NCI-H748 (cell line): ENCODE measurements at regions not wholly inside any gene's neighbourhood (a gene's known extent, or its start where the extent isn't known, plus 50 kb on each side); places are given as distances from the start of the nearest gene placed in this dataset.

Experiments used
- DNase-seq: peaks from one replicate; lab custom pipeline; 2025; ENCODE audit not compliant: unreplicated experiment; lab: John Stamatoyannopoulos, UW

- DNase-seq = no peak
These were observed 1404.9 kb upstream of the SLC39A10 start for GRCh38 chr2:194252127-194252526.

DNA sequence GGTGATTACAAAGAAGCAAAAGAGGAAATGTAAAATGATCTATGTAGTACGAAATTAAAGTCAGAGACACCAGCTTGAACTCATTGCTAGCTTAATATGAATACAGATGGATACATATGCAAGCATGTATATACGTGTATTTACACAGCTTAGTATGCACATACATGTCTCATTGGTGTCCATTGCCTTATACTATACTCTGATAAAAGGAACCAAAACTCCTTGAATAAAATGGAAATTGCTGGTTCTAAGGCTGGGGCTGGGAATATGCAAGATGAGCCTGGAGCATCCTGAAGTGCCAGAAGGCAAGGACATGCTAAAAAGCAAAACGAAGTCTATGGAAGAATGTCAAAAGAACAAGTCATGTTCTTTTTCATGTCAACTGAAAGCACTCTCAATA, 1424.4 kb upstream of the SLC39A10 start:
- no peak for DNase-seq

DNA sequence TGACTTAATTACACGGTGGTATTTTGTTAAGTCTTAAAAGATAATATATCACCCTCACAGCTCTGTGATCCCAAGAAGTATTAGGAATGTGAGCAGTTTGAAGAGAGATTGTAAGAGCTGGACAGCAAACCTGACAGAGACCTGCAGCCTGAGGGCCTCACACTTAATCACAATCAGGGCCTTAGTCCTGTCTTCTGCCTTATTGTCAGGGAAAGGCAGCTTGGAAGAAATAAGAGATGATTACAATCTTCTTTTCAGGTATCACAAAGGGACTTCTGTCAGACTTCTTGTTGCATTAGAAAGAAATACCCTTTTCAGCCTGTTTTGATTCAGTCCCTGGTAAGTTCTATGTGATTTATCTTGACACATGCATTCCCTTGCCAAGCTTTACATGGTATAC, 1433.8 kb upstream of the SLC39A10 start:
- no peak for DNase-seq

GRCh38 chr2:194214192-194214591, 1442.8 kb upstream of the SLC39A10 start:
- no peak for DNase-seq

DNA sequence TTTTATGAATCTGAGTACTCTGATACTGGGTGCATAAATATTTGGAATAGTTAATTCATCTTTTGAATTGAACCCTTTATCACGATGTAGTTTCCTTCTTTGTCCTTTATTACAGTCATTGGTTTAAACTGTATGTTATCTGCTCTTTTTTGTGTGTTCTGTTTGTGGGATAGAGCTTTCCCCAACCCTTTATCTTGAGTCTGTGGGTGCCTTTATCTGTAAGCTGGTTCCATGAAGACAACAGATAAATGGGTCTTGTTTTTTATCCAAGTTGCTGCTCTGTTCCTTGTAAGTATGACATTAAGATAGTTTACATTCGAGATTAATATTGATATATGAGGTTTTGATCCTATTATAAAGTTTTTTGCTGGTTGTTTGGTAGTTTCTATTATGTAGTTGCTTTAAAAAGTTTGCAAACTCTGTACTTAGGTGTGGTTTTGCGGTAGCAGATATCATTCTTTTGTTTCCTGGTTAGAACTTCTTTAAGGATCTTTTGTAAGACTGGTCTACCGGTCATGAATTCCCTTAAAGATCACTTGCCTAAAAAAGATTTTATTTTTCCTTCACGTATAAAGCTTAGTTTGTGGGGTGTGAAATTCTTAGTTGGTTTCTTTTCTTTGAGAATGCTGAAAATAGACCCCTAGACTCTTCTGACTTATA, 1451.3 kb upstream of the SLC39A10 start:
- DNase-seq = no peak

- DNase-seq = no peak
These were observed 1453.1 kb upstream of the SLC39A10 start for GRCh38 chr2:194203898-194204297.

- DNase-seq = no peak
These were observed 1474.1 kb upstream of the SLC39A10 start for GRCh38 chr2:194182888-194183287.

- no peak for DNase-seq
These were observed 1480.9 kb upstream of the SLC39A10 start for GRCh38 chr2:194176134-194176533.

DNA sequence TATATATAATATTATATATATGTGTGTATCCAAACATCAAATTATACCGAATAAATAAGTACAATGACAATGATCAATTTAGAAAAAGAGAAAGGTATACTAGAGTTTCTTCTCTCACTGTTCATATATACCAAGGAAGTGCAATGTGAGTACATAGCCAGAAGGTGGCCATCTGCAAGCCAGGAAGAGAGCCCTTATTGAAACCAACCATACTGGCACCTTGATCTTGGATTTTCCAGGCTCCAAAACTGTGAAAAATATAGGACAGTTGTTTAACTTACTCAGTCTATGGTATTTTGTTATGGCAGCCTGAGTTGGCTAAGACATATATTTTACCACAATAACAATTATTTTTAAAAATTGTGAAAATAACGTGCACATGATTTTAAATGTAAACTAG, 1490.2 kb upstream of the SLC39A10 start:
- DNase-seq = peak; percentile 64

GRCh38 chr2:194155431-194155830, 1501.6 kb upstream of the SLC39A10 start:
- DNase-seq = no peak

- DNase-seq = no peak
These were observed 1505.8 kb upstream of the SLC39A10 start for GRCh38 chr2:194151231-194151630.

DNA sequence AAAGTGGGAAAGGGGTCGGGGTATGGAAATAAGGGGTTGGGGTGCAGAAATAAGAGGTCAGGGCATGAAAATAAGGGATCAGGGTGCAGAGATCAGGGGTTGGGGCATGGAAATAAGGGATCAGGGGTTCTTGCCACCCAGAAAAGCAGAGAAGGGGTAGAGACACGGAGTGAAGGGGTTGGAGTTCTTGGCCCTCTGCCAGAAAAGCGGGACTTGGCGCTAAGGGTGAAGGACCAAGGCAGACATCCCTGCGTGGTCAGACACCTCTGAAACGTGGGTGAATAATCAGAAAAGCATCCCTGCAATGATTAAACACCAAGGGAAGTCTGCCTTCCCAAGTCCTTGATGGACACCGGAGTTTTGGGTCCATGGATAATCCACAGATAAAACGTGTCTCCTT, 1521.6 kb upstream of the SLC39A10 start:
- no peak for DNase-seq

GRCh38 chr2:194128810-194129209, 1528.2 kb upstream of the SLC39A10 start:
- DNase-seq = no peak

DNA sequence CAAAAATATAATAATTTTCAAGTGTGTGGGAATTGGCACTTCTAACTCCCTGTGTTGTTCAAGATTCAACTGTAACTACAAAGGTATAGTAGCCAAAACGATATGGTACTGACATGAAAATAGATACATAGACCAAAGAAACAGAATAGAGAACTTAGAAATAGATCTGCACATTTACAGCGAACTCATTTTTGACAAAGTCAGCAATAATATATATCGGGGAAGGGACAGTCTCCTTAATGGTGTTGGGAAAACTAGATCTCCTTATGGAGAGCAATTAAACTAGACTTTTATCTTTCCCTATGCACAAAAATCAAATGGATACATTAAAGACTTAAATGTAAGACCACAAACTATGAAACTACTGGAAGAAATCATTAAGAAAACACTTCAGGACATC, 1530.6 kb upstream of the SLC39A10 start:
- no peak for DNase-seq

GRCh38 chr2:194116861-194117260, 1540.2 kb upstream of the SLC39A10 start:
- DNase-seq = no peak

DNA sequence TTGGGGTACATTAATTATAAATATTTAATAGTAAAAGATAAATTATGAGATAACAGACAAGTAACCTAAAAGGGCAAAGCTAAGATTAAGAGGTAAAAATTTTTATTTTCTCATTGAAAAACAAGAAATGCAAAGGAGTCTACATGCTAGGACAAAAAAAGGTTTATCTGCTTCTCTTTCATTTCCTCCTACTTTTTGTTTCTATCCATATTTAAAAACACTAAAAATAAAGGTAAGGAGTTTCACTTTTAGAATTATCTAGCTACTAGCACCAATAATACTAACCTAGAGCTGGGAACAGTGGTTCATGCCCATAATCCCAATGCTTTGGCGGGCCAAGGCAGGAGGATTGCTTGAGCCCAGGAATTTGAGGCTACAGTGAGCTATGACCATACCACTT, 1551.7 kb upstream of the SLC39A10 start:
- DNase-seq = no peak

GRCh38 chr2:194104687-194105086, 1552.3 kb upstream of the SLC39A10 start:
- no peak for DNase-seq

GRCh38 chr2:194103941-194104659, 1552.9 kb upstream of the SLC39A10 start:
- DNase-seq = no peak

DNA sequence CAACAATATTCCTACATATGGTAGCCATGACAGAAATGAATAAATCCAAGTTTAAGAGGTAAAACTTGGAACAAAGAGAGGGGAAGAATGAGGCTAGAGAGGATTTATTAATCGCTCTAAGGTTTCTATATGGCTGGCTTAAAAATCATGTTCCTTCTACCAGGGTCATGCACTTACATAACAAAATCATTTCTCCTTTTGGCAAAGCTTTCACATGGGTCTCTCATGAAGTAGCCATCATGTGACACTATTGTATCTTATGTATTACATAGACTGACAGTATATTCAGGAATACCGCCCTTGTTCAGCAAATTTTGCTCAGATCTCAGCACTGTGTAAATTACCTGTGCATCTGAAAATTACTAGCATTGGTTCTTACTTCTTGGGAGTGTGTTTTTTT, 1554.5 kb upstream of the SLC39A10 start:
- DNase-seq = no peak

GRCh38 chr2:194100201-194100600, 1556.8 kb upstream of the SLC39A10 start:
- DNase-seq = no peak

DNA sequence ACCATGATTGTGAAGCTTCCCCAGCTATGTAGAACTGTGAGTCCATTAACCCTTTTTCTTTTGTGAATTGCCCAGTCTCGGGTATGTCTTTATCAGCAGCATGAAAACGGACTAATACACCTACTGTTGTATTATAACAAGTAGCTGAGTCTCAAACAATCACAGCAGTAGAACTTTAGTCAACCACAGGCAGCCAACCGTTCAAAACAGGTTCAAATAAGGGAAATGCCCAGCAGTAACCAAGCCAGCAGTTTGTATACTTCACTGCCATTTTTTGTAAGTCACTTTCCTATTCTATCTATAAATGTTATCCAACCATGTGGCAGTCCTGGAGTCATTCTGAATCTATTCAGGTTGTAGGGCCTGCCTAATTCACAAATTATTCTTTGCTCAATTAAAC, 1560.6 kb upstream of the SLC39A10 start:
- no peak for DNase-seq

GRCh38 chr2:194095359-194095758, 1561.7 kb upstream of the SLC39A10 start:
- DNase-seq = no peak
